NB4 (cell line): ENCODE measurements at regions not wholly inside any gene's neighbourhood (a gene's known extent, or its start where the extent isn't known, plus 50 kb on each side); places are given as distances from the start of the nearest gene placed in this dataset.

Experiments used
- DNase-seq: peaks from one replicate; pipeline ENCODE4 v3.0.0; 2010; ENCODE audit warnings: low read depth
- H3K4me3 ChIP-seq: one replicate; pipeline ENCODE4 v1.5.1; 2011; ENCODE audit warnings: mild to moderate bottlenecking, low read depth, low read length, moderate library complexity
- MYC ChIP-seq: IDR thresholded peaks from 2 replicates; pipeline ENCODE4 v1.6.1; 2011; ENCODE audit warnings: low read depth, low read length
- POLR2A ChIP-seq: IDR thresholded peaks from 2 replicates; pipeline ENCODE4 v1.6.1; 2011; ENCODE audit warnings: mild to moderate bottlenecking; ENCODE audit not compliant: insufficient read length; ENCODE audit errors: extremely low read depth
- TF ChIP-seq, protein P1 (sequence below): IDR thresholded peaks from 2 replicates; pipeline ENCODE4 v1.6.1; 2011; ENCODE audit warnings: low read depth, low read length
- TF ChIP-seq, protein P2 (sequence below): IDR thresholded peaks from one replicate; pipeline ENCODE4 v1.5.1; 2012; ENCODE audit warnings: low read depth, low read length

DNA sequence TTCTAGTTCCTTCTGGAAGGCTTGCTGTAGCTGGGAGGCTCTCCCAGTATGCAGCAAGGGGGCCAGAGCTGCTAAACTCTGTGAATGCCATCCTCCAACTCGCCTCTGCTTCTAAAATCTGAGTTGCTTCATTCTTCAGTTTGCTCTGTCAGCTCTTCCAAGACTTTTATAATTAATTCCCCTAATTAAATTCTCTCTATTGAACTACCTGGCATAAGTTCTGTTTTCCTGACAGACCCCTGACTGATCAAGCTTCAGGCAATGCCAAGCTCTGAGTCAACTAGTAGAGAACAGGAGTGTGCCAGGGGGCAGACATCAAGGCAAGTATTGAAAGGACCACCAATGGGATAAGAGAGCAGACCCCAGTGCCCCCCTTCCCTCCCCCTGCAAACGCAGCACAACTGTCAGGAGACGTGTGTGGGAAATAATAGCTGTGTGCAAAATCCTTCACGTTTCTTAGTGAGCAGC is 109.3 kb upstream of the TAB2 start:
- H3K4me3 ChIP-seq = no peak overlapping the region
- no peak for DNase-seq
- TF ChIP-seq, protein P1, sequence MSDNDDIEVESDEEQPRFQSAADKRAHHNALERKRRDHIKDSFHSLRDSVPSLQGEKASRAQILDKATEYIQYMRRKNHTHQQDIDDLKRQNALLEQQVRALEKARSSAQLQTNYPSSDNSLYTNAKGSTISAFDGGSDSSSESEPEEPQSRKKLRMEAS = no peak
- TF ChIP-seq MYC (no peak), POLR2A (no peak)

DNA sequence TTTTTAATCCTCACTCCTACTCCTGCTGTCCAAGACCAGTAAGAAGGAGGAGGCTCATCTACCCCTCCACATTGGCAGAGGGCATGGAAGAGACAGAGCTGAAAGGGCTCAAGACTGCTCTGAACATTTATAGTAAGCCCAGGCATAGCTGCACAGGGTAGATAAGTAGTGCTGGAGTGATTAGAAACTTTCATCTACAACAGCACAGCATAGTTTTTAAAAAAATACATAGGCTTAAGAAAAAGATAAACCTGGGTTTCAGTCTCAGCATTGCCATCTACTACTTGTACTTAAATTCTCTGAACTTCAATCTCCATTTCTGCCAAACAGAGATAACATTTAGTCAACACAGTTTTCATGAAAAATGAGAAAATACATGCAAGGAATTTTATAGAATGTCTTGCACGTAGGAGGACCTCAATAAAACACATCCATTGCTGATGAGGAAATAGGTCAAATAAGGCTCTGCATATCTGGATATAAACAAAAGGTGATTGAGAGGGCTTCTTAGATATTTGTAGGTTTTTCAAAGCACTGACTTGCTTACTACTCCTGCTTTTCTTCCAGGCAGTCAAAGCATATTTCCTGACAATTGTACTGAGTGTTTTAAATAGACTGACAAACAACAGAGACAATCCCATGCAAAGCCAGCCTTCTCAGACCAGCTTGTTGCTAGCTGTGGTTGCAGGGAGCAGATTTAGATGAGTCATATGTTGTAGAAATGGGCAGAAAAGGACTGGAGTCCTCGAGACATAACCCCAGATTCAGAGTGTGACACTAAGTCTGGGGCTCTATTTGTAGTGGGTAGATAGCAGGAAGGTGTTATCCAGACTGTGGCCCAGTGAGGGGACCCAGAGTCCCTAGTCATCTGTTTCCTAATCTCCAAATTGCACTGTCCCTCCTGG is 107.4 kb upstream of the TAB2 start:
- TF ChIP-seq, protein P1 = no peak
- no peak for TF ChIP-seq MYC
- TF ChIP-seq, protein P2, sequence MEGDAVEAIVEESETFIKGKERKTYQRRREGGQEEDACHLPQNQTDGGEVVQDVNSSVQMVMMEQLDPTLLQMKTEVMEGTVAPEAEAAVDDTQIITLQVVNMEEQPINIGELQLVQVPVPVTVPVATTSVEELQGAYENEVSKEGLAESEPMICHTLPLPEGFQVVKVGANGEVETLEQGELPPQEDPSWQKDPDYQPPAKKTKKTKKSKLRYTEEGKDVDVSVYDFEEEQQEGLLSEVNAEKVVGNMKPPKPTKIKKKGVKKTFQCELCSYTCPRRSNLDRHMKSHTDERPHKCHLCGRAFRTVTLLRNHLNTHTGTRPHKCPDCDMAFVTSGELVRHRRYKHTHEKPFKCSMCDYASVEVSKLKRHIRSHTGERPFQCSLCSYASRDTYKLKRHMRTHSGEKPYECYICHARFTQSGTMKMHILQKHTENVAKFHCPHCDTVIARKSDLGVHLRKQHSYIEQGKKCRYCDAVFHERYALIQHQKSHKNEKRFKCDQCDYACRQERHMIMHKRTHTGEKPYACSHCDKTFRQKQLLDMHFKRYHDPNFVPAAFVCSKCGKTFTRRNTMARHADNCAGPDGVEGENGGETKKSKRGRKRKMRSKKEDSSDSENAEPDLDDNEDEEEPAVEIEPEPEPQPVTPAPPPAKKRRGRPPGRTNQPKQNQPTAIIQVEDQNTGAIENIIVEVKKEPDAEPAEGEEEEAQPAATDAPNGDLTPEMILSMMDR = no peak
- TF ChIP-seq POLR2A = no peak
- DNase-seq = peak; percentile 66
- no peak overlapping the region for H3K4me3 ChIP-seq

DNA sequence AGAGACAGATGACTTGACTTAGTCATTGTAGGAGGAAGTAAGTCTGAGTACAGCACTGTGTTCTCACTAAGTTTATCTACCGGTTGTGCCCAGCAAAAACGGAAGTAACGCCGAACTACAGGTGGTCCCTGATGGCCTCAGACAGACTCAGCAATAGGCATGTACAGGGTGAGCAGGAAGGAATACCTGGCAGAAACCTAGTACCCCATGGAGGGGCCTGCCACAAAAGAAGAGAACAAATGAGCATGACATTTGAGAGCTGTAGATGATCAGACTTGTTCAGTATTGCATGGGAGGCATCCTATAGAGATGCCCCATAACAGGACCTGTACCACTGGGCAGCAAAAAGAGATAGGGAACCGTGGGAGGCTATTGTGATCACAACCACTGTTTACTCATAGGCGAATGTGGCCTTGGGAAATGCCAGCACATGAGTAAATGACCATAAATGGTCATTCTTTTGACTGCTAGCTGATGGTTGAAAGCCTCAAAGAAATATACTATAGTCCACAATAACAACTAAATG is 106.4 kb upstream of the TAB2 start:
- no peak overlapping the region for H3K4me3 ChIP-seq
- DNase-seq = peak; percentile 79
- no peak for TF ChIP-seq POLR2A

DNA sequence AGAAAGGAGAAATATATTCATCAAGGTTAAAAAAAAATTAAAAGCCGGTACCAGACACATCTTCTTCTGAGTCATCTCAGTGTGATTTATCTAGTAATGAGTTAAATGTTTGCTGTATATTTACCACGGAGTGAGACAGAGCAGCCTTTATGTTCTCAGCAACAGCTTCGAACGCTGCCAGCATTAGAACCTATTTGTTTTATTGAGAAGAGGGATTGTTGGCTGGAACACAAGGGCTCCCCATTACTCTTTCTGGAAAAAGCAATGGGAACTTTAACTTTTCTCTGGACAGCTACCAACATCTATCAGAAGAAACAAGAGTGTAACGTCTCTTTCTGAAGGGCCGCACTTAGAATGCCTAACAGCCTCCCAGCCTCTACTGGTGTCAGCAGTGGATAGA is 105.3 kb upstream of the TAB2 start:
- no peak overlapping the region for H3K4me3 ChIP-seq
- no peak for DNase-seq
- TF ChIP-seq MYC (no peak), POLR2A (no peak)
- TF ChIP-seq, protein P1 = no peak
- TF ChIP-seq, protein P2 = no peak

DNA sequence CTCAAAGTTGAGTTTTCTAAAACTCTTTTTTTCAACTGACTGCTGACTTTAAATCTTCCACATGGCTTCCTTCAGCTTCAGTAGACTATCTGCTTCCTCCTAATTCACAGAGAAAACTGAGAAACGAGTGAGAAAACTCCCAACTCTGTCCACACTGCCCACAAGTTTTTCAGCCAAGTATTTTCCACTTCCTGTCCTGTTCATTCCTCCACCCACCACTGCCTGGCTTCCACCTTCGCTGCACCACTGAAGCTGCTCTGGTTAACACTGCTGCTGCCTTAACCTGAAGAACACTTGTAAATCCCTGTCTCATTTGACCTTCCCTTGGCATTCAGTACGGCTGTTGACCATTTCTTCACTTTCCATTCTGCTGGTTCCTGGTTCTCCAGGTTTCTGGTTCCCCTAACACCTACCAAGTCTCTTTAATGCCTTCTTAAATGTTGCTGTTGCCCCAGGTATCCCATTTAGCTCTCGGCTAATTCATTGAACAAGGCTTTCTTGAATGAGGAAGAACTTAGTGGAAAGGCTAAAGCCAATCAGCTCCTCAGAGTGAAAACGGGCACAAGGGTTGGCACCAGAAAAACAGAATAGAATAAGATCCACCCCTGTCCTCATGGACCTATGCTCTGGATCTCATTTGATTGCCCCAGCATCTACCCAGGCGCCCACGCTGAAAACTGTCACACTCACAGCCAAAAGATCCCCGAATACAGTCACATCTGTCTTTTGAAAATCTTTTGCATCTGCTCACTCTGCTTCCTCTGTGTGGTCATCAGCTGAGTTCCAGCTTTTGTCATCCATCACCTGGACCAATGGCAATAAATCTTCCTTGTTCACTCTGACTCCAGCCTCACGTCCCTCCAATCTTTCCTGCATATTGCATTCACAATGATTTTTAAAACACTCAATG is 104.4 kb upstream of the TAB2 start:
- H3K4me3 ChIP-seq = no peak overlapping the region
- DNase-seq = no peak
- TF ChIP-seq MYC (no peak), POLR2A (no peak)
- TF ChIP-seq, protein P1 = no peak
- TF ChIP-seq, protein P2 = no peak

DNA sequence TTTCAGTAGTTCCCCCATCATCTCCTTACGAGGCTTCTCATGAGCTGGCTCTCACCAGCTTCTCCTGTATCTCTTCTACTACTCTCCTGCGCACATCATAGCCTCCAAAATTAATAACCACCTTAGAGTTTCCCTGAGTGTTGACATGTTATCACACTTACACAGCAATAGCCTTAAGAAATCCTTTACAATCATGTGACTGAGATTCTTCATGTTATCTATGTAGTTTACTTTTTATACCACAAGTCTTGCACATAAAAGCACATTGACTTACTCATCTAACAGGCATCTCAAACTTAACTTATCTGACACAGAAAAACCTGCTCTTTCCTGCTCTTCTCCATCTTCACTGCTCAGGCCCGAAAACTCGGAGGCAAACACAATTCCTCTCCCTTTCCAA is 103.7 kb upstream of the TAB2 start:
- DNase-seq = no peak
- no peak overlapping the region for H3K4me3 ChIP-seq
- TF ChIP-seq POLR2A = no peak

DNA sequence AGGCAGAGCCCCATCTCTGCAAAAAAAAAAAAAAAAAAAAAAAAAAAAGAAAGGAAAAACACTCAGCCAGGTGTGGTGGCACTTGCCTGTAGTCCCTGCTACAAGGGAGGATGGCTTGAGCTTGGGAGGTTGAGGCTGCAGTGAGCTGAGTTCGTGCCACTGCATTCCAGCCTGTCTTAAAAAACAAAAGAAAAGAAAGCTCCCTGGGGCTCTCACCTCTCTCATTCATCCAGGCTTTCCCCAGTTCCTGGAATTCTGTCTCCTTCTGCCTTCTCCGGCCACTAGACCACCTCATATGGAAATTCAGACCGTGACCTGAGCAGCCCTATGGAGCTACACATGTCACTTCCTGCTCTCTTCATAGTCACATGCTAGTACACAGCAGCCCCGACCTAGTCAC is 101.1 kb upstream of the TAB2 start:
- no peak for DNase-seq
- no peak overlapping the region for H3K4me3 ChIP-seq
- TF ChIP-seq, protein P1 = no peak
- TF ChIP-seq MYC (no peak), POLR2A (no peak)
- TF ChIP-seq, protein P2 = no peak
